ENCODE measurements at regions not wholly inside any gene's neighbourhood (a gene's known extent, or its start where the extent isn't known, plus 50 kb on each side); places are given as distances from the start of the nearest gene placed in this dataset.

- H3K4me3 ChIP-seq (ENCODE audit: low read depth, low read length) = no peak overlapping the region
- TF ChIP-seq CTCF (conservative IDR thresholded peaks at IDR 0.05; ENCODE audit: low read depth, low read length) = no peak
These were observed 175.8 kb upstream of the CCDC150 start for GRCh38 chr2:196463706-196464105.

GRCh38 chr2:196464311-196464710 lies 175.2 kb upstream of the CCDC150 start:
- no peak for TF ChIP-seq CTCF (conservative IDR thresholded peaks at IDR 0.05; ENCODE audit: low read depth, low read length)
- no peak for DNase-seq (ENCODE audit: low read depth)

More at GRCh38 chr2:196463706-196464105, 175.8 kb upstream of the CCDC150 start:
- DNase-seq (ENCODE audit: low read depth) = no peak

GRCh38 chr2:196466581-196466980 lies 172.9 kb upstream of the CCDC150 start:
- TF ChIP-seq CTCF (conservative IDR thresholded peaks at IDR 0.05; ENCODE audit: low read depth, low read length) = no peak
- H3K4me3 ChIP-seq (ENCODE audit: low read depth, low read length) = no peak overlapping the region
- no peak for DNase-seq (ENCODE audit: low read depth)

More at GRCh38 chr2:196464311-196464710, 175.2 kb upstream of the CCDC150 start:
- no peak overlapping the region for H3K4me3 ChIP-seq (ENCODE audit: low read depth, low read length)

GRCh38 chr2:196468394-196468793 lies 171.1 kb upstream of the CCDC150 start:
- TF ChIP-seq CTCF (conservative IDR thresholded peaks at IDR 0.05; ENCODE audit: low read depth, low read length) = peak; percentile 59
- DNase-seq (ENCODE audit: low read depth) = peak; percentile 56
- no peak overlapping the region for H3K4me3 ChIP-seq (ENCODE audit: low read depth, low read length)

- no peak for TF ChIP-seq CTCF (conservative IDR thresholded peaks at IDR 0.05; ENCODE audit: low read depth, low read length)
These were observed 165.9 kb upstream of the CCDC150 start for GRCh38 chr2:196473617-196474016.

GRCh38 chr2:196475611-196476010 lies 163.9 kb upstream of the CCDC150 start:
- DNase-seq (ENCODE audit: low read depth) = no peak
- no peak for TF ChIP-seq CTCF (conservative IDR thresholded peaks at IDR 0.05; ENCODE audit: low read depth, low read length)
- H3K4me3 ChIP-seq (ENCODE audit: low read depth, low read length) = no peak overlapping the region

More at GRCh38 chr2:196473617-196474016, 165.9 kb upstream of the CCDC150 start:
- no peak overlapping the region for H3K4me3 ChIP-seq (ENCODE audit: low read depth, low read length)
- DNase-seq (ENCODE audit: low read depth) = no peak

- TF ChIP-seq CTCF (conservative IDR thresholded peaks at IDR 0.05; ENCODE audit: low read depth, low read length) = no peak
- DNase-seq (ENCODE audit: low read depth) = no peak
- no peak overlapping the region for H3K4me3 ChIP-seq (ENCODE audit: low read depth, low read length)
These were observed 160.9 kb upstream of the CCDC150 start for GRCh38 chr2:196478588-196478987.

All from epithelial cell of proximal tubule (primary cell).